Activated naive CD8-positive, alpha-beta T cell treated with anti-CD3 and anti-CD28 coated beads, Interleukin-2, amount 50 U/mL, for 24 hours (primary cell): ENCODE measurements at regions not wholly inside any gene's neighbourhood (a gene's known extent, or its start where the extent isn't known, plus 50 kb on each side); places are given as distances from the start of the nearest gene placed in this dataset.
"Not testable (repeated sequence)": the region's sequence is repeated elsewhere in the genome, so short reads cannot be mapped to it uniquely, and the experiment has no call there.

ENCODE experiments used
- ATAC-seq: fragments of 150-1000 bp; cut with Tn5 transposase; one replicate; pipeline ENCODE4 v1.10.0; 2021
- DNase-seq: peaks from one replicate; pipeline ENCODE4 v3.0.0; 2021
- H3K27ac Mint-ChIP-seq: one replicate; pipeline ENCODE4 v1.8.0; 2021; ENCODE audit warnings: mild to moderate bottlenecking, mixed read lengths
- H3K27me3 Mint-ChIP-seq: one replicate; pipeline ENCODE4 v1.8.0; 2021; ENCODE audit warnings: mixed read lengths
- H3K36me3 Mint-ChIP-seq: one replicate; pipeline ENCODE4 v1.8.0; 2021; ENCODE audit warnings: low read depth, mixed read lengths
- H3K4me1 Mint-ChIP-seq: one replicate; pipeline ENCODE4 v1.8.0; 2021; ENCODE audit warnings: mixed read lengths
- H3K4me3 Mint-ChIP-seq: one replicate; pipeline ENCODE4 v1.8.0; 2021; ENCODE audit warnings: mild to moderate bottlenecking, moderate library complexity, mixed read lengths
- H3K9me3 Mint-ChIP-seq: one replicate; pipeline ENCODE4 v1.8.0; 2021; ENCODE audit warnings: mixed read lengths

DNA sequence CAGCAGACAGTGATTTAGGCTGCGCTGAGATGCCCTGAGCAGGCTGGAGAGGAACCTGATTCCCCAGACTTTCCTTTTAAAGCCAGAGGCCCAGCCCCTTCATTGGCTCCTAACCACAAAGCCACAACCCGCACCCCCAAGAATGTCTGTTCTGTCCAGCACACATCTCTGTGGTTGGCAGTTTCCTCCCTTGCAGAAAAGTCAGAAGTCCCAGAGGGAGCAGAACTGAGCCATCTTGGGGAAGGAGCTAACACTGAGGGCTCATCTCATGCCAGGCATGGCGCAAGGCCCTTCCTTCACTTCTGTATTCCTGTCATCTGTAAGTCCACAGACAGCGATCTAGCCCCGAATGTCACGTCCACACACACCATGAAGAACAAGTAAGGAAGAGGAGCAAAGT, 97.1 kb upstream of the SYT13 start:
- Mint-ChIP-seq H3K4me1 (peaks cover 4% of the 10 kb centered on the region), H3K4me3 (no peak overlapping the region), H3K36me3 (no peaks in the 10 kb centered on the region), H3K9me3 (no peaks in the 10 kb centered on the region), H3K27me3 (peaks cover 19% of the 10 kb centered on the region), H3K27ac (no peak overlapping the region)
- ATAC-seq, result no peak
- no peak for DNase-seq

DNA sequence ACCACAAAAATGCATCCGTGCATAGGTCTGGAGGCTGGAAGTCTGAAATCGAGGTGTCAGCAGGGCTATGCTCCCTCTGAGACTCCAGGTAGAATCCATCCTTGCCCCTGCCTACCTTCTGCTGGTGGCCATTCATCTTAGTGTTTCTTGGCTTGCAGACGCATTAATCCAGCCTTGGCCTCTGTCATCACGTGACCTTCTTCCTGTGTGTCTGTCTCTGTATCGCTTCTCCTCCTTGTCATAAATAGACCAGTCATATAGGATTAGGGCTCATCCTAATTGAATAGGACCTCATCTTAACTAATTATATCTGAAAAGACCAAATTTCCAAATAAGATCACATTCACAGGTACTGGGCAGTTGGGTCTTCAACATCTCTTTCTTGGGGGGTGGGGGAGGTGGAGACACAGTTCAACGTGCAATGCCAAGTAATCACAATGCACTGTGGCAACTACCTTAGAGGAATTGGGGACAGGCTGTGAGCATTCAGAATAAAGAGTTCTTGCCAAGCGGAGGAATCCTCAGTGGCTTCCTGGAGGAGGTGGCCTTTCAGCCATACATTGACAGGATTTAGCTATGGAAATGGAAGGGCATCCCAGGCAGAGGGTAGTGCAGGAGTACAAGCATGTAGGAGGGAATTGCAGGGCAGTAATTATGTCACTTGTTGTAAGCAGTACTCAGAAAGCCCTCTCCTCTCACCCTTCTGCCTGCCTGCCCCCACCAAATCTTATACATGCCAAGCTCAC, 96.2 kb upstream of the SYT13 start:
- Mint-ChIP-seq H3K27ac (no peak overlapping the region), H3K9me3 (no peaks in the 10 kb centered on the region), H3K4me3 (no peak overlapping the region), H3K27me3 (peaks cover 19% of the 10 kb centered on the region), H3K4me1 (peaks cover 4% of the 10 kb centered on the region), H3K36me3 (no peaks in the 10 kb centered on the region)
- DNase-seq (no peak), ATAC-seq (no peak)

DNA sequence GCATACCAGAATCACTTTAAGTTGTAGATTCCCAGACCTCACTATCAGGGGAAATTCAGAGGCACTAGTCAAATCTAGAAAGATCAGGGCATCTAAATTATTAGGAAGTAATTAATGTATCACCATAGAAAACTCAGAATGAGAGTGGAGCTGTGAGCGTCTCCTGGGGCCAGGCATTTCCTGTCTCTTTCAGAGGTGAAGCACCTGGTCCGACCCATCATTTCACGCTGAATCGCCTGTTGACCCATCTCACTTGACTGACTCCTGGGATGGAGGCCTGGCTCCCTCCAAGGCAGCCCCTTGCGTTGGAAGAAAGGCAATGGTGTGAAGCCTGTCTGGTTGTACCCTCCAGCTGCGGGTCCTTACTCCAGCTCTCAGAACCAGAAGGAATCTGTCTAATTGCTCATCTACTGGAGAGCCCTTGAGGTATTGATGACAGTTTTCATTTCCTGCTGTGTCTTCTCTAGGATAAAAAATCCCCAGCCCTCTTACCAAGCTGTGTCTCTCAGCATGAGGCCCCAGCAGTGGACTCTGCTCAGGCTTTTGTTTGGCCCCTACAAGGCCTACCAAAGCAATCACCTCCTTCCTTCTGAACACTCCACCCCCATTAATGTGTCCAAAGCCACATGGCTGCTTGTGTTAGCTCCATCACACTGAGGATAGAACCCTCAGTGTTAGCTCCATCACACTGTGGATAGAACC, 93.2 kb upstream of the SYT13 start:
- Mint-ChIP-seq H3K9me3 (no peaks in the 10 kb centered on the region), H3K4me1 (peaks cover 14% of the 10 kb centered on the region), H3K27me3 (peaks cover 25% of the 10 kb centered on the region), H3K36me3 (no peaks in the 10 kb centered on the region), H3K4me3 (no peak overlapping the region), H3K27ac (no peak overlapping the region)
- no peak for ATAC-seq
- DNase-seq, result no peak

DNA sequence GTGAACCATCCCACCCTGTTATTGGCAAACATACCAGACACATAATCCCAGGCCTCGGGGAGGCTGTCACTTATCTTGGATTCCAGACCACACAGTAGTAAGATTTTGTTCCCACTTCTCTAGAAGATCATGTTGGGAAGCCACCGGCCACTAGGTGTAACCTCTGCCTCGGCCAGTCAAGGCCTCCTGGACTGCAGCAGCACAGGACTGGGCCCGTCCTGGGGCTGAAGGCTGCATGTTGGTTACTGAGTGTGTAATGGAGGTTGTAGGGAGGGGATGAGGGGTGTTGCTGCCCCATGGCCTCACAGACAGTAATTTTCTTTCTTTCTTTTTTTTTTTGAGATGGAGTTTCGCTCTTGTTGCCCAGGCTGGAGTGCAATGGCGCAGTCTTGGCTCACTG, 92.4 kb upstream of the SYT13 start:
- ATAC-seq (no peak), DNase-seq (no peak)
- Mint-ChIP-seq H3K27ac (no peak overlapping the region), H3K9me3 (no peaks in the 10 kb centered on the region), H3K36me3 (no peaks in the 10 kb centered on the region), H3K4me3 (no peak overlapping the region), H3K27me3 (peaks cover 27% of the 10 kb centered on the region), H3K4me1 (peaks cover 17% of the 10 kb centered on the region)

DNA sequence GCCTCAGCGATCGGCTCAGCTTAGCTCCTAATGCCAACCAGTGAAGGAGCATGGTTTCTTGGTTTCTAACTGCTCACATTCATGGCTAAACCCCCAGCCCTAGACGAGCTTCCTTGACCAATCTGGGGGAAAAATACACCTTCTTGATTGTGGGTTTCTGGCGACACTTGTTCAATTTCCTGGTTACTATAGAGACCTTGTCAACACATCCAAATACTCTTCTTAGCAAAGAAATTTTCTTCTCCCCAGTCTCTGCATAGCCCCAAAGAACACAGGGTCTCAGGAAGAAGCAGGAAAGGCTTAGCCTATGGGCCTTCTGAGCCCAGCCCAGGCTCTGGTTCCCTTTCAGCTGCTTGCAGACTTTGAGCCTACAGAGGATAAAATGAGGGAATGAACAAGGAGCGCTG, 88.5 kb upstream of the SYT13 start:
- Mint-ChIP-seq H3K36me3 (no peaks in the 10 kb centered on the region), H3K4me1 (peaks cover 16% of the 10 kb centered on the region), H3K9me3 (no peaks in the 10 kb centered on the region), H3K27ac (no peak overlapping the region), H3K4me3 (no peak overlapping the region), H3K27me3 (peaks cover 24% of the 10 kb centered on the region)
- ATAC-seq, result no peak
- no peak for DNase-seq

DNA sequence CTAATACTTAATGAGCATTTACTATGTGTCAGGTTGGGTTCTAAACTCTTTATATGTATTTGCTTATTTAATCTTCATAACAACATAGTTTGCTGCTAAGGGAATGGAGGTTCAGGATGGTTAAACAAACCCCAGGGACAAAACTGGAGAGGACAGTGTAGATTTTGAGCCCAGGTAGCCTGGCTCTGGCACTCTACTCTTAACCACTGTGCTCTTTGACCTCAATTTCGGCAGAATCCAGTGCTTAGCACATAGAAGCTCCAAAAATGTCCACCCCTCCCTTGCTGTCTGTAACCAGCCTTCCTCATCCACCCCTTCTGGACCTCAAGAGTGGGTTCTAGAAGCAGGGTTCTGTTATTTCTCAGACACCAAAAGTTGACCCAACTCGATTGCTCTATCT, 88.0 kb upstream of the SYT13 start:
- no peak for DNase-seq
- peaks cover 24% of the 10 kb centered on the region for H3K27me3 Mint-ChIP-seq
- H3K36me3 Mint-ChIP-seq, result no peaks in the 10 kb centered on the region
- H3K9me3 Mint-ChIP-seq, result no peaks in the 10 kb centered on the region
- no peak overlapping the region for H3K27ac Mint-ChIP-seq
- ATAC-seq, result no peak
- peaks cover 16% of the 10 kb centered on the region for H3K4me1 Mint-ChIP-seq
- no peak overlapping the region for H3K4me3 Mint-ChIP-seq

DNA sequence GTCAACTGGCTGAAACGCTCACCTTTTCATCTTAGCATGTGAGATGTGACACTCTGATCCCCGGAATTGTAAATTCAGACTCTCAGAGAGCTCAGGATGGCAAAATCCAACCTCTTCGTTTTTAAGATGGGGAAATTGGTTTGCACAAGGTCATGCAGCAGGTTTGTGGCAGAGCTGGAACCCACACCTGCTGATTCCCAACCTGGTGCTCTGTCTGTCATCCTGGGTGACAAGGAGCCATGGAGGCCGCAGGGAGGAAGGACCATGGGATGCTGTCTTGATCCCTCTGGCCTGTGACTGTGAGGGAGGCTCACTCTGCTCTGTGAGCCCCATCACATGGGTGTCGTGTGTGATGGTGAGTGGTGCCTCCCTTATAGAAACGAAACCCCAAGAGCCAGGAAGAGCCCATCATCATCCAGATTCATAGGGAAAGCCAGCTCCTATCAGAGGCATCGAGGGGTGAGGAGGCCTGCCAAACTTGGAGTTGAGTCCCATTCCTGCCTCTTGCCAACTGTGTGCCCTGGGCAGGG, 87.4 kb upstream of the SYT13 start:
- H3K4me3 Mint-ChIP-seq, result no peak overlapping the region
- ATAC-seq, result no peak
- H3K4me1 Mint-ChIP-seq, result peaks cover 16% of the 10 kb centered on the region
- no peaks in the 10 kb centered on the region for H3K9me3 Mint-ChIP-seq
- DNase-seq, result no peak
- H3K27ac Mint-ChIP-seq, result no peak overlapping the region
- H3K27me3 Mint-ChIP-seq, result peaks cover 27% of the 10 kb centered on the region
- H3K36me3 Mint-ChIP-seq, result no peaks in the 10 kb centered on the region

DNA sequence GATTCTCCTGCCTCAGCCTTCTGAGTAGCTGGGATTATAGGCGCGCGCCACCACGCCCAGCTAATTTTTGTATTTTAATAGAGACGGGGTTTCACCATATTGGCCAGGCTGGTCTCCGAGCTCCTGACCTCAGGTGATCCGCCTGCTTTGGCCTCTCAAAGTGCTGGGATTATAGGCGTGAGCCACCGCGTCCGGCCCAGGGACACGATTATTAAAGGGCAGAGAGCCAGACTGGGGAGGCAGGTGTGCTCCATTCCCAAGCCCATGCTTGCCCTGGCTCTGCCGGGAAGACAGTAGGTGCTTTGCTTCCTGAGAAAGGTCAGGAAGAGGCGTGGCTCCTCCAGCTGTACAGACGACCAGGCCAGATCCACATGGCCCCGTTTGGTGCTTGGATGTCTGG, 86.3 kb upstream of the SYT13 start:
- ATAC-seq, result not testable (repeated sequence)

DNA sequence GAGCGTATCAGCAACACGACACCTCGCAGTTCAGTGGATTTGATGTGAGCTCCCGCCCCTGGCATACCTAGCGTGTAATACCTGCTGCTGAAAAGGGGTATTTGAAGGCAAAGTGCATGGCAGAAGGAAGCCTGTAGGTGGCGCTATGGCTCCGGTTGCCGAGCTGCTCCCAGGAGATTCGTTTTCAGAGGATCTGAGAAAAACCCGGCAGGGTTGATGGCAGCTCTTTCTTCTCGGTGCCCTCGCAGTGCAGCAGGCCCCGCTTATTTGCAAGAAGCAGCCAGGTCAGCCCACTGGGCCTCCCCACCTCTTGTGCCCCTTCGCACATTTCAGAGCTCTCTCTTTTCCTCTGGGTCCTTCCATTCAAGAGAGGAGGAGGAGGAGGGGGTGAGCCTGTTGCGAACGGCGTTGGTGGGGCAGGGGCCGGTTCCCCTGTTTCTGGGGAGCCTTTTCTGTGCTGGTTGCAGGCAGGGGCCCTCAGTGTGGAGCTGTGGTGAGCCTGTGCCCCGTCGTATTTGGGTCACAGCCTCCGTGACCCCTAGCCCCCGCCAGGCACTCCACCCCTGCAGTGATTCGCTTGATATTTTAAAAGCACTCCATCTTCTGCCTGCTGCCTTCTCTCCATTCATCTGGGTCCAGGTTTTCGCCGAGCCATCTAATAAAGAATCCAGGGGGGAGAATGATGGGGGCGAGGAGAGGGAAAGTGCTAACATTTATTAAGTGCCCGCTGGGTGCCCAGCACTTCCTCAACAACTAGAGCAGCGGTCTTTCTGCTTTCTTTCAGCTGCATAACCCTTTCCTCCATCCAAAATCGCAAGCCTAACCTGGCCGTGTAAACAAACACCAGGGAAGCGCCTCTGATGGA, 85.3 kb upstream of the SYT13 start:
- ATAC-seq (peak; percentile 43), DNase-seq (peak; percentile 75)
- no peak overlapping the region for H3K4me3 Mint-ChIP-seq
- H3K4me1 Mint-ChIP-seq, result peaks cover 16% of the 10 kb centered on the region
- H3K9me3 Mint-ChIP-seq, result no peaks in the 10 kb centered on the region
- no peaks in the 10 kb centered on the region for H3K36me3 Mint-ChIP-seq
- H3K27me3 Mint-ChIP-seq, result peaks cover 34% of the 10 kb centered on the region
- H3K27ac Mint-ChIP-seq, result no peak overlapping the region

More for the DNA sequence above, 86.3 kb upstream of the SYT13 start:
- H3K4me3 Mint-ChIP-seq, H3K9me3 Mint-ChIP-seq, H3K27ac Mint-ChIP-seq, DNase-seq, H3K36me3 Mint-ChIP-seq: not testable (repeated sequence)
- peaks cover 35% of the 10 kb centered on the region for H3K27me3 Mint-ChIP-seq
- peaks cover 16% of the 10 kb centered on the region for H3K4me1 Mint-ChIP-seq

DNA sequence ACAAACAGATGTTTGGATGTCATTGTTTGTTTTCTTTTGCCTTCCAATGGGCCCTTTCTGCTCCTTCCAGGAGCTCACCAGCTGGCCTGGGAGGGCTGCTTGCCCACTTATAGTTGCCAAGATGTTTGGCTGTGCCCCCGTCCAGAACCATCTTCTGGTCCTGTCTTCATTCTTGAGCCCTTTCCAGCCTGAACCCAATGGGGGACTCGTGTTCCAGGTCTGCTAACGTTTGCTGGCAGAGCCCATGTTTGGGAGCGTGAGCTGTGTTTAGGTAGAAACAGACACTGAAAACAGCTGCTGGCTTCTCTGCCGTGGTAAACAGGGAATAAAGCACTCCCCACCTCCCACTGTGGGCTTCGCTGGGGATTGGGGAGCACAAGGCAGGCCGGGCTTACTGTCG, 83.2 kb upstream of the SYT13 start:
- peaks cover 7% of the 10 kb centered on the region for H3K4me1 Mint-ChIP-seq
- no peaks in the 10 kb centered on the region for H3K36me3 Mint-ChIP-seq
- H3K4me3 Mint-ChIP-seq, result no peak overlapping the region
- no peaks in the 10 kb centered on the region for H3K9me3 Mint-ChIP-seq
- DNase-seq (no peak), ATAC-seq (no peak)
- peaks cover 36% of the 10 kb centered on the region for H3K27me3 Mint-ChIP-seq
- no peak overlapping the region for H3K27ac Mint-ChIP-seq

DNA sequence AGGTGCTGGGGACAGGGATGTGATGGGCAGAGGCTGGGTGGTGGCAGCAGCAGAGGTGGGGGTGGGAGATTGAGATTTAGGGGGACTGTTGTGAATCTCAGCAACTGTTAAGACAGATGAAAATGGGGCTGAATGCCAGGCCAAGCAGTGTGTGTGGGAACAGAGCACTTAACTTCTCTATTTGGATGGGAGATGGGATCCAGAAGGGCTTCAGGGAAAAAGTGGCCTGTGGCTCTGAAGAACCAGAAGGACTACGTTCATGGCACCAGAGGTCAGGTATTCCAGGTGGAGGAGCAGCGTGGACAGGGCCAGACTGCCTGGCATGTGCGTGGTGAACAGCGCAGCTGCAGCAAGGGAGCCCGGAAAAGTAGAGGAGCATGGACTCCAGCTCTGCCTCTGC, 82.6 kb upstream of the SYT13 start:
- peaks cover 34% of the 10 kb centered on the region for H3K27me3 Mint-ChIP-seq
- no peak for ATAC-seq
- H3K9me3 Mint-ChIP-seq, result no peaks in the 10 kb centered on the region
- H3K27ac Mint-ChIP-seq, result no peak overlapping the region
- H3K36me3 Mint-ChIP-seq, result no peaks in the 10 kb centered on the region
- no peak overlapping the region for H3K4me3 Mint-ChIP-seq
- peaks cover 4% of the 10 kb centered on the region for H3K4me1 Mint-ChIP-seq
- no peak for DNase-seq

DNA sequence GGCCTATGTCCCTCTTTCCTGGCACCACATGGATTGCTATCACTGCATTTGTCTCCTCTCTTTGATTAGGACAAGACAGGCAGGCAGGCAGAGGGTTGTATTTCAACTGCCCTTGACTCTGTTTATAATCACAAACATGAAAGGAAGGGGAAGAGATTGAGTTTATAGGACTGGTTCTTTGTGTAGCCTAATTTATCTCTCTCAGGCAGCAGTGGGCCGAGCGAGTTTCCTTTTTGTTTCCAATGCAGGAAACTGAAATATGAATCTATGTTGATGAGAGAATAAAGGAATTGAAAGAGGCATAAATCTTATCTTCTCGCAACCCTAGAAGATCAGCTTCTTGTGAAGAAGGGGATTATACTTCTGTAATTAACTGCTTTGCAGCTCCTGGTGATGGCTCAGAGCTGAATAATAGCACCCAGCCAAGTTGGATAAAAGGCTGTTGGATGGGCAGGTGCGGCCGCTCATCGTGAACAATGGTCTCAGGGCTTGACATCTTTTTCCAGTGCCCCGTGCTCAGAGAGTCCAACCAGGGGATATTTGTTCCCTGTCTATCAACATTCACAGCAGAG, 80.6 kb upstream of the SYT13 start:
- Mint-ChIP-seq H3K36me3 (no peaks in the 10 kb centered on the region), H3K27ac (no peak overlapping the region), H3K9me3 (no peaks in the 10 kb centered on the region), H3K4me1 (peaks cover 4% of the 10 kb centered on the region), H3K4me3 (no peak overlapping the region), H3K27me3 (peaks cover 30% of the 10 kb centered on the region)
- ATAC-seq (no peak), DNase-seq (no peak)

DNA sequence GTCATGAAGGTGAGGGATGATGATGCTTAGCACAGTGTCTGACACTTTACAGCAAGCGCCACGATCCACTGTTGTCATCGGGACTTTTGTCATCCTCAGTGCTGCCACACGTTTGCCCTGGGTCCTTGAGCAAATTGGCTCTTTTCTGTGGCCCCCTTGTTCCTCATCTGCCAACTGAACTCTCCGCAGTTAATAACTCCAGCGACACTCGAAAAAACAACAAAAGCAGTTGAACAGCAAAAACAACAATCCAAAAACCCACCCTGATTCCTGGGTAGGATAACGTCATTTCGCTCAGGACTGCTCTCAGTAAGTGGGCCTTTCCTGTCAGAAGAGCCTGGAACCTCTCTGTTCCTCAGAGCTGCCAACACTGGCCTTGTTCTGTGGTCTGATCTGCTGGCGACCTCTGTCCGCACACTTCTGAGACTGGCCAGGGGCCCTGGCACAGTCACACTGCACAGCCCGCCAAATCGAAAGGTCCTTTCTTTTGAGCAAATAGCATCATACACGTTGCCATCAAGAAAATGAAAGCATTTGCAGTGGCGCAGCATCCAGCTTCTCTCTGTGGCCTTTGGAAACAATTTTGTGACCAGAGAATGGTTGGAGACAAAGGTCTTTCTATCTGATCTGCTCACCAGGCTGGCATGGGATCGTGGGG, 79.9 kb upstream of the SYT13 start:
- ATAC-seq (no peak), DNase-seq (no peak)
- Mint-ChIP-seq H3K27ac (no peak overlapping the region), H3K4me1 (peaks cover 2% of the 10 kb centered on the region), H3K9me3 (no peaks in the 10 kb centered on the region), H3K27me3 (peaks cover 27% of the 10 kb centered on the region), H3K36me3 (no peaks in the 10 kb centered on the region), H3K4me3 (no peak overlapping the region)

DNA sequence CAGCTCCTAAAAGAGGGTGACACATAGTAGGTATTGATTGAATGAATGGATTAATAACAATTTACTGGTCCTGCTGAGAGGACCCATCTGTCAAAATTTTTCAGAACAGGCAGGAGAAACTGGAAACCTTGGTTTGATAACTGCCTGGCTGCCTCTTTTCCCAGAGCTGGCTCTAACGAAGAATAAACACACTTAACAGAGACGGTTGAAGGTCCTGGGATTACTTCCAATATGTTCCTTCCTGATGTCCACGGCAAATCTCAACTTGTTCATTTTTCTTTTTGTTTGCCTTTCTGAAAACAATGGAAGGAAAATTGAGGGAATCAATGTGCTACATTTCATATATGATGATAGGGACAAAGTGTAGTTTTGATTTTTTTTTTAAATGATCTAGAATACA, 76.5 kb upstream of the SYT13 start:
- no peaks in the 10 kb centered on the region for H3K36me3 Mint-ChIP-seq
- H3K9me3 Mint-ChIP-seq, result no peaks in the 10 kb centered on the region
- no peaks in the 10 kb centered on the region for H3K4me1 Mint-ChIP-seq
- H3K27me3 Mint-ChIP-seq, result peaks cover 12% of the 10 kb centered on the region
- no peak for ATAC-seq
- H3K4me3 Mint-ChIP-seq, result no peak overlapping the region
- DNase-seq, result no peak
- H3K27ac Mint-ChIP-seq, result no peak overlapping the region
